ENCODE measurements at regions not wholly inside any gene's neighbourhood (a gene's known extent, or its start where the extent isn't known, plus 50 kb on each side); places are given as distances from the start of the nearest gene placed in this dataset.

- Histone ChIP-seq H3K4me1 (no peaks in the 10 kb centered on the region), H3K27ac (no peak overlapping the region), H3K4me3 (no peak overlapping the region), H3K9me3 (no peaks in the 10 kb centered on the region), H3K36me3 (no peaks in the 10 kb centered on the region), H3K27me3 (no peaks in the 10 kb centered on the region)
- TF ChIP-seq CTCF (IDR thresholded peaks at IDR 0.05), result no peak
- TF ChIP-seq POLR2A (IDR thresholded peaks at IDR 0.05), result no peak
- DNase-seq, result no peak
These were observed 615.0 kb upstream of the FANCL start for GRCh38 chr2:58856100-58856499.

GRCh38 chr2:58853420-58853819 is 612.3 kb upstream of the FANCL start:
- Histone ChIP-seq H3K27me3 (no peaks in the 10 kb centered on the region), H3K9me3 (no peaks in the 10 kb centered on the region), H3K4me3 (no peak overlapping the region), H3K4me1 (no peaks in the 10 kb centered on the region), H3K36me3 (no peaks in the 10 kb centered on the region), H3K27ac (no peak overlapping the region)
- DNase-seq, result no peak
- TF ChIP-seq POLR2A (IDR thresholded peaks at IDR 0.05), result no peak
- no peak for TF ChIP-seq CTCF (IDR thresholded peaks at IDR 0.05)

GRCh38 chr2:58852905-58853304 is 611.8 kb upstream of the FANCL start:
- TF ChIP-seq CTCF (IDR thresholded peaks at IDR 0.05) (no peak), POLR2A (IDR thresholded peaks at IDR 0.05) (no peak)
- no peak for DNase-seq
- Histone ChIP-seq H3K27me3 (no peaks in the 10 kb centered on the region), H3K4me3 (no peak overlapping the region), H3K4me1 (no peaks in the 10 kb centered on the region), H3K36me3 (no peaks in the 10 kb centered on the region), H3K9me3 (no peaks in the 10 kb centered on the region), H3K27ac (no peak overlapping the region)

- H3K27ac ChIP-seq, result no peak overlapping the region
- no peak for DNase-seq
- TF ChIP-seq POLR2A (IDR thresholded peaks at IDR 0.05), result no peak
- TF ChIP-seq CTCF (IDR thresholded peaks at IDR 0.05), result no peak
- H3K4me3 ChIP-seq, result no peak overlapping the region
- no peaks in the 10 kb centered on the region for H3K9me3 ChIP-seq
- no peaks in the 10 kb centered on the region for H3K36me3 ChIP-seq
- H3K27me3 ChIP-seq, result no peaks in the 10 kb centered on the region
- H3K4me1 ChIP-seq, result no peaks in the 10 kb centered on the region
These were observed 611.1 kb upstream of the FANCL start for GRCh38 chr2:58852243-58852642.

- TF ChIP-seq CTCF (IDR thresholded peaks at IDR 0.05) (no peak), POLR2A (IDR thresholded peaks at IDR 0.05) (no peak)
- Histone ChIP-seq H3K9me3 (no peaks in the 10 kb centered on the region), H3K27ac (no peak overlapping the region), H3K4me3 (no peak overlapping the region), H3K27me3 (no peaks in the 10 kb centered on the region), H3K36me3 (no peaks in the 10 kb centered on the region), H3K4me1 (no peaks in the 10 kb centered on the region)
- DNase-seq, result no peak
These were observed 610.5 kb upstream of the FANCL start for GRCh38 chr2:58851598-58851997.

GRCh38 chr2:58845011-58845410 is 603.9 kb upstream of the FANCL start:
- TF ChIP-seq CTCF (IDR thresholded peaks at IDR 0.05), result no peak
- no peak for TF ChIP-seq POLR2A (IDR thresholded peaks at IDR 0.05)
- Histone ChIP-seq H3K4me1 (no peaks in the 10 kb centered on the region), H3K9me3 (no peaks in the 10 kb centered on the region), H3K36me3 (no peaks in the 10 kb centered on the region), H3K27ac (no peak overlapping the region), H3K27me3 (no peaks in the 10 kb centered on the region), H3K4me3 (no peak overlapping the region)
- no peak for DNase-seq

All from Peyer's patch (tissue), 4 donors.